Endodermal cell (in vitro differentiated cells): ENCODE measurements at regions not wholly inside any gene's neighbourhood (a gene's known extent, or its start where the extent isn't known, plus 50 kb on each side); places are given as distances from the start of the nearest gene placed in this dataset.

Experiments used
- DNase-seq: peaks from one replicate; pipeline ENCODE4 v3.0.0-alpha.2; 2017
- H3K27ac ChIP-seq: 2 replicates; pipeline ENCODE4 v1.5.1; 2013; ENCODE audit warnings: mild to moderate bottlenecking, low read depth, low read length, moderate library complexity
- H3K27me3 ChIP-seq: 2 replicates; pipeline ENCODE4 v1.6.1; 2013; ENCODE audit warnings: mild to moderate bottlenecking, low read length, moderate library complexity; ENCODE audit not compliant: insufficient read depth, control insufficient read depth, poor library complexity, severe bottlenecking
- H3K36me3 ChIP-seq: 2 replicates; pipeline ENCODE4 v1.7.0; 2013; ENCODE audit warnings: mild to moderate bottlenecking, low read length, moderate library complexity; ENCODE audit not compliant: control insufficient read depth, insufficient read depth
- H3K4me1 ChIP-seq: one replicate; pipeline ENCODE4 v1.7.0; 2013; ENCODE audit warnings: low read length; ENCODE audit not compliant: control insufficient read depth, insufficient read depth
- H3K4me3 ChIP-seq: 2 replicates; pipeline ENCODE4 v1.5.1; 2013; ENCODE audit warnings: mild to moderate bottlenecking, low read length, moderate library complexity
- H3K9ac ChIP-seq: 2 replicates; pipeline ENCODE4 v1.6.1; 2013; ENCODE audit warnings: mild to moderate bottlenecking, low read length, moderate library complexity; ENCODE audit not compliant: poor library complexity, severe bottlenecking; ENCODE audit errors: extremely low read depth
- H3K9me3 ChIP-seq: 2 replicates; pipeline ENCODE4 v1.6.1; 2013; ENCODE audit warnings: mild to moderate bottlenecking, low read length, moderate library complexity; ENCODE audit not compliant: control insufficient read depth
- H3K27ac Mint-ChIP-seq: 2 replicates; pipeline ENCODE4 v1.8.0; 2020; ENCODE audit warnings: mixed read lengths
- H3K27me3 Mint-ChIP-seq: 2 replicates; pipeline ENCODE4 v1.8.0; 2021; ENCODE audit warnings: mild to moderate bottlenecking, mixed read lengths; ENCODE audit not compliant: insufficient read depth
- H3K36me3 Mint-ChIP-seq: 2 replicates; pipeline ENCODE4 v1.8.0; 2020; ENCODE audit warnings: low read depth, mixed read lengths
- H3K4me1 Mint-ChIP-seq: 2 replicates; pipeline ENCODE4 v1.8.0; 2020; ENCODE audit warnings: mixed read lengths
- H3K4me3 Mint-ChIP-seq: 2 replicates; pipeline ENCODE4 v1.8.0; 2020; ENCODE audit warnings: mild to moderate bottlenecking, moderate library complexity, mixed read lengths
- H3K9me3 Mint-ChIP-seq: 2 replicates; pipeline ENCODE4 v1.8.0; 2020; ENCODE audit warnings: mild to moderate bottlenecking, mixed read lengths
- WGBS, 2 experiments: methylation state at CpG; one replicate each; pipeline versions ENCODE4 v1.1.5 to v1.1.7; 2013; ENCODE audit warnings: missing lambda C conversion rate in 2 of 2, mixed read lengths in 1 of 2; ENCODE audit not compliant: insufficient coverage in 1 of 2, insufficient read length in 1 of 2; 5-methylcytosine and 5-hydroxymethylcytosine counted together
- TF ChIP-seq, protein P1 (sequence below): fragments of 200-600 bp; sonication (generic); conservative IDR thresholded peaks from 2 replicates; pipeline ENCODE4 v1.5.0; 2021; ENCODE audit warnings: antibody characterized with exemption, mild to moderate bottlenecking

- H3K27me3 Mint-ChIP-seq = no peaks in the 10 kb centered on the region
- Histone ChIP-seq H3K9me3 (no peaks in the 10 kb centered on the region), H3K4me1 (no peaks in the 10 kb centered on the region), H3K36me3 (no peaks in the 10 kb centered on the region), H3K27me3 (no peaks in the 10 kb centered on the region), H3K27ac (no peak overlapping the region), H3K9ac (no peak overlapping the region), H3K4me3 (no peak overlapping the region)
- DNase-seq = no peak
- WGBS, 2 experiments = 98 to 100% methylated on average over 1 to 2 of the region's 2 CpGs
- no peaks in the 10 kb centered on the region for H3K4me1 Mint-ChIP-seq
- H3K27ac Mint-ChIP-seq = no peak overlapping the region
- H3K4me3 Mint-ChIP-seq = no peak overlapping the region
- H3K36me3 Mint-ChIP-seq = no peaks in the 10 kb centered on the region
- TF ChIP-seq, protein P1, sequence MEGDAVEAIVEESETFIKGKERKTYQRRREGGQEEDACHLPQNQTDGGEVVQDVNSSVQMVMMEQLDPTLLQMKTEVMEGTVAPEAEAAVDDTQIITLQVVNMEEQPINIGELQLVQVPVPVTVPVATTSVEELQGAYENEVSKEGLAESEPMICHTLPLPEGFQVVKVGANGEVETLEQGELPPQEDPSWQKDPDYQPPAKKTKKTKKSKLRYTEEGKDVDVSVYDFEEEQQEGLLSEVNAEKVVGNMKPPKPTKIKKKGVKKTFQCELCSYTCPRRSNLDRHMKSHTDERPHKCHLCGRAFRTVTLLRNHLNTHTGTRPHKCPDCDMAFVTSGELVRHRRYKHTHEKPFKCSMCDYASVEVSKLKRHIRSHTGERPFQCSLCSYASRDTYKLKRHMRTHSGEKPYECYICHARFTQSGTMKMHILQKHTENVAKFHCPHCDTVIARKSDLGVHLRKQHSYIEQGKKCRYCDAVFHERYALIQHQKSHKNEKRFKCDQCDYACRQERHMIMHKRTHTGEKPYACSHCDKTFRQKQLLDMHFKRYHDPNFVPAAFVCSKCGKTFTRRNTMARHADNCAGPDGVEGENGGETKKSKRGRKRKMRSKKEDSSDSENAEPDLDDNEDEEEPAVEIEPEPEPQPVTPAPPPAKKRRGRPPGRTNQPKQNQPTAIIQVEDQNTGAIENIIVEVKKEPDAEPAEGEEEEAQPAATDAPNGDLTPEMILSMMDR = no peak
- H3K9me3 Mint-ChIP-seq = peaks cover 22% of the 10 kb centered on the region
Measured at GRCh38 chrX:18039023-18039422, 177.9 kb upstream of the RAI2 start.

DNA sequence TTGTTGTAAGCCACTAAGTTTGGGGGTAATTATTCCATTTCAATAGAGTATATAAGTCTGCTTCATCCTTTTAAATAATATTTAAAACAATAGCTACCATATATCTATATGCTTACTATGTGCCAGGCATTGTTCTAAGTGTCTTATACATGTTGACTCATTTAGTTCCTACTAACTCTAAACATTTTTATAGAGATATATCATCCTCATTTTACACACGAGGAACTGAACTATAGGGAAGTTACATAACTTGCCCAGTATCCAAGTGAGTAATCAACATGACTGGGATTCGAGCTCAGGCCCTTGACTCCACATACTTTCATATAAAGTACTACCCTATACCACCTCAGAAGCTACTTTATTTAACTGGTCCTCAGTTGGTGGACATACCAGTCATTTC lies 175.3 kb upstream of the RAI2 start:
- Histone ChIP-seq H3K4me1 (no peaks in the 10 kb centered on the region), H3K4me3 (no peak overlapping the region), H3K27me3 (no peaks in the 10 kb centered on the region), H3K9ac (no peak overlapping the region), H3K36me3 (no peaks in the 10 kb centered on the region), H3K9me3 (no peaks in the 10 kb centered on the region), H3K27ac (no peak overlapping the region)
- TF ChIP-seq, protein P1 = no peak
- 90% methylated on average over 2 of the region's 2 CpGs; no CpG with 5 or more reads in 1 of the 2 experiments for WGBS, 2 experiments
- Mint-ChIP-seq H3K27me3 (no peaks in the 10 kb centered on the region), H3K9me3 (peaks cover 24% of the 10 kb centered on the region), H3K4me1 (no peaks in the 10 kb centered on the region), H3K4me3 (no peak overlapping the region), H3K36me3 (no peaks in the 10 kb centered on the region), H3K27ac (no peak overlapping the region)
- DNase-seq = no peak

- Histone ChIP-seq H3K9ac (no peak overlapping the region), H3K4me1 (no peaks in the 10 kb centered on the region), H3K36me3 (no peaks in the 10 kb centered on the region), H3K27me3 (no peaks in the 10 kb centered on the region), H3K27ac (no peak overlapping the region), H3K4me3 (no peak overlapping the region), H3K9me3 (no peaks in the 10 kb centered on the region)
- Mint-ChIP-seq H3K9me3 (peaks cover 37% of the 10 kb centered on the region), H3K36me3 (no peaks in the 10 kb centered on the region), H3K27ac (no peak overlapping the region), H3K27me3 (no peaks in the 10 kb centered on the region), H3K4me1 (peaks cover under 1% of the 10 kb centered on the region), H3K4me3 (no peak overlapping the region)
- WGBS, 2 experiments = no CpG with 5 or more reads among the region's 2 CpGs
- DNase-seq = no peak
- TF ChIP-seq, protein P1 = no peak
Measured at GRCh38 chrX:18034945-18035344, 173.8 kb upstream of the RAI2 start.
